HCT116 (cell line): ENCODE measurements at regions not wholly inside any gene's neighbourhood (a gene's known extent, or its start where the extent isn't known, plus 50 kb on each side); places are given as distances from the start of the nearest gene placed in this dataset.

Experiments
- ATAC-seq: fragments of 200-7000 bp; cut with Tn5 transposase; 2 replicates; pipeline ENCODE4 v1.9.1; 2020; ENCODE audit warnings: mild to moderate bottlenecking, moderate library complexity
- BruUV-seq: library from RNA; stranded (reverse); fragments of 400-500 nt; replicated peaks from 2 replicates; lab custom pipeline; 2021; lab: Mats Ljungman, UMichigan
- CTCF ChIA-PET: fragments of 300-600 bp; sonication (Branson Sonifier 250); formaldehyde crosslinking; loops from one replicate; lab custom pipeline; 2021; ENCODE audit warnings: antibody characterized with exemption; lab: Charles Lee
- POLR2A ChIA-PET: fragments of 300-600, 350-600 bp; sonication (Branson Sonifier 250); formaldehyde crosslinking; loops from one replicate; lab custom pipeline; 2021; ENCODE audit warnings: antibody characterized with exemption; lab: Charles Lee
- RAD21 ChIA-PET, 2 experiments: fragments of 300-600 bp; sonication (Branson Sonifier 250); formaldehyde crosslinking; loops; one replicate each; lab custom pipeline; 2023; ENCODE audit warnings: low total read pairs in 2 of 2; ENCODE audit not compliant: uncharacterized antibody in 2 of 2, unreplicated experiment in 2 of 2, low non-redundant PET in 1 of 2; lab: Charles Lee
- DNase-seq: peaks from one replicate; pipeline ENCODE4 v3.0.0-alpha.2; 2010; ENCODE audit warnings: low read depth, low spot score
- H2AFZ ChIP-seq: fragments of 200-600 bp; shearing (Covaris generic), sonication (generic); 2 replicates; pipeline ENCODE4 v1.6.1; 2017; ENCODE audit warnings: low read depth, mixed run types, mixed read lengths, antibody characterized with exemption, low read length; ENCODE audit not compliant: poor library complexity, severe bottlenecking
- H3K27ac ChIP-seq: 2 replicates; pipeline ENCODE4 v1.5.1; 2012; ENCODE audit warnings: low read depth, low read length
- H3K27me3 ChIP-seq: fragments of 200-600 bp; sonication (generic); 2 replicates; pipeline ENCODE4 v1.6.1; 2016; ENCODE audit warnings: mixed run types, low read length, mixed read lengths; ENCODE audit not compliant: insufficient read depth
- H3K36me3 ChIP-seq, 2 experiments: fragments of 200-500 bp in 1 of 2; fragments of 200-600 bp in 1 of 2; sonication (Bioruptor generic) in 1 of 2; sonication (generic) in 1 of 2; 2 replicates each; pipeline versions ENCODE4 v1.5.1 to v1.6.1; 2014 to 2016; ENCODE audit warnings: low read length in 2 of 2, inconsistent platforms in 1 of 2, mixed read lengths in 1 of 2, mixed run types in 1 of 2; ENCODE audit not compliant: insufficient read depth in 2 of 2, control insufficient read depth in 1 of 2
- H3K4me1 ChIP-seq, 2 experiments: fragments of 200-600 bp in 1 of 2; sonication (generic) in 1 of 2; 2 replicates each; pipeline versions ENCODE4 v1.5.1 to v1.6.1; 2012 to 2017; ENCODE audit warnings: low read length in 2 of 2, inconsistent platforms in 1 of 2, mild to moderate bottlenecking in 1 of 2, mixed read lengths in 1 of 2, mixed run types in 1 of 2, moderate library complexity in 1 of 2; ENCODE audit not compliant: insufficient read depth in 2 of 2, control insufficient read depth in 1 of 2
- H3K4me2 ChIP-seq: fragments of 200-600 bp; sonication (generic); 2 replicates; pipeline ENCODE4 v1.6.1; 2017; ENCODE audit warnings: mixed run types, low read length, mixed read lengths
- H3K4me3 ChIP-seq, 2 experiments: fragments of 200-600 bp in 1 of 2; sonication (generic) in 1 of 2; replicated peaks in 1 of 2; 2 replicates each; pipeline ENCODE4 v1.5.1; 2011 to 2016; ENCODE audit warnings: low read length in 2 of 2, control low read depth in 1 of 2, low read depth in 1 of 2, mild to moderate bottlenecking in 1 of 2, mixed read lengths in 1 of 2, mixed run types in 1 of 2
- H3K79me2 ChIP-seq: fragments of 200-600 bp; sonication (generic); 2 replicates; pipeline ENCODE4 v1.6.1; 2017; ENCODE audit warnings: mild to moderate bottlenecking, mixed run types, low read length, moderate library complexity, mixed read lengths; ENCODE audit not compliant: insufficient read depth
- H3K9ac ChIP-seq: fragments of 200-600 bp; sonication (generic); 2 replicates; pipeline ENCODE4 v1.6.1; 2016; ENCODE audit warnings: low read length, mixed read lengths
- H3K9me2 ChIP-seq: fragments of 200-600 bp; sonication (generic), shearing (Covaris generic); 2 replicates; pipeline ENCODE4 v1.6.1; 2017; ENCODE audit warnings: mixed run types, mild to moderate bottlenecking, moderate library complexity; ENCODE audit not compliant: insufficient read depth
- H3K9me3 ChIP-seq, 2 experiments: fragments of 200-500 bp in 1 of 2; fragments of 200-600 bp in 1 of 2; sonication (Bioruptor generic) in 1 of 2; sonication (generic) in 1 of 2; 2 replicates each; pipeline ENCODE4 v1.6.1; 2014 to 2017; ENCODE audit warnings: low read length in 2 of 2, mixed read lengths in 2 of 2, inconsistent platforms in 1 of 2, low read depth in 1 of 2, mild to moderate bottlenecking in 1 of 2, mixed run types in 1 of 2, moderate library complexity in 1 of 2; ENCODE audit not compliant: control insufficient read depth in 1 of 2, insufficient read depth in 1 of 2
- H4K20me1 ChIP-seq: fragments of 200-600 bp; sonication (generic), shearing (Covaris generic); 2 replicates; pipeline ENCODE4 v1.6.1; 2017; ENCODE audit warnings: mixed run types, mild to moderate bottlenecking, moderate library complexity; ENCODE audit not compliant: insufficient read depth
- CEBPB ChIP-seq: IDR thresholded peaks from 2 replicates; pipeline ENCODE4 v1.6.1; 2012; ENCODE audit warnings: low read depth
- EGR1 ChIP-seq: IDR thresholded peaks from 2 replicates; pipeline ENCODE4 v1.6.1; 2012; ENCODE audit warnings: low read depth
- ELF1 ChIP-seq: IDR thresholded peaks from 2 replicates; pipeline ENCODE4 v1.6.1; 2012; ENCODE audit warnings: low read depth, borderline replicate concordance
- EZH2 ChIP-seq: fragments of 200-600 bp; sonication (generic); IDR thresholded peaks from 2 replicates; pipeline ENCODE4 v1.6.1; 2017; ENCODE audit warnings: antibody characterized with exemption, mixed run types
- JUND ChIP-seq: IDR thresholded peaks from 2 replicates; pipeline ENCODE4 v1.6.1; 2012
- POLR2A ChIP-seq: IDR thresholded peaks from 2 replicates; pipeline ENCODE4 v1.7.0; 2011; ENCODE audit warnings: borderline replicate concordance; ENCODE audit not compliant: insufficient read depth, insufficient read length; ENCODE audit errors: extremely low read depth
- POLR2AphosphoS5 ChIP-seq: IDR thresholded peaks from 2 replicates; pipeline ENCODE4 v1.6.1; 2011; ENCODE audit warnings: mild to moderate bottlenecking, low read depth, low read length, moderate library complexity
- RAD21 ChIP-seq: IDR thresholded peaks from 2 replicates; pipeline ENCODE4 v1.6.1; 2012; ENCODE audit warnings: low read depth, mild to moderate bottlenecking
- SIN3A ChIP-seq: IDR thresholded peaks from 2 replicates; pipeline ENCODE4 v1.6.1; 2012; ENCODE audit warnings: low read depth
- SP1 ChIP-seq: IDR thresholded peaks from 2 replicates; pipeline ENCODE4 v1.6.1; 2012; ENCODE audit warnings: low read depth
- SRF ChIP-seq: IDR thresholded peaks from 2 replicates; pipeline ENCODE4 v1.6.1; 2012; ENCODE audit warnings: low read depth
- TCF7L2 ChIP-seq: IDR thresholded peaks from 2 replicates; pipeline ENCODE4 v1.7.0; 2011; ENCODE audit warnings: borderline replicate concordance, inconsistent platforms; ENCODE audit not compliant: insufficient read depth, insufficient read length; ENCODE audit errors: extremely low read depth
- YY1 ChIP-seq: IDR thresholded peaks from 2 replicates; pipeline ENCODE4 v1.6.1; 2011; ENCODE audit warnings: low read length, low read depth, moderate library complexity, mild to moderate bottlenecking; ENCODE audit not compliant: insufficient replicate concordance; ENCODE audit errors: extremely low read depth
- ZFX ChIP-seq: fragments of 450-650 bp; IDR thresholded peaks from 2 replicates; pipeline ENCODE4 v1.6.1; 2017
- intact Hi-C: fragments of 100-400 bp; cut with micrococcal nuclease; formaldehyde crosslinking; loops from 2 replicates; pipeline ENCODE4 v1.10.0; 2022
- TF ChIP-seq, protein P1 (sequence below), 3 experiments: fragments of 200-600 bp in 1 of 3; sonication (generic) in 1 of 3; IDR thresholded peaks in 2 of 3; conservative IDR thresholded peaks in 1 of 3; 2 replicates each; pipeline ENCODE4 v1.5.1; 2012 to 2017; ENCODE audit warnings: low read depth in 2 of 3, low read length in 2 of 3, antibody characterized with exemption in 1 of 3, borderline replicate concordance in 1 of 3, control low read depth in 1 of 3, mild to moderate bottlenecking in 1 of 3, mixed read lengths in 1 of 3, mixed run types in 1 of 3, moderate library complexity in 1 of 3; ENCODE audit not compliant: insufficient read depth in 1 of 3
- TF ChIP-seq, protein P2 (sequence below): IDR thresholded peaks from 2 replicates; pipeline ENCODE4 v1.6.1; 2012

DNA sequence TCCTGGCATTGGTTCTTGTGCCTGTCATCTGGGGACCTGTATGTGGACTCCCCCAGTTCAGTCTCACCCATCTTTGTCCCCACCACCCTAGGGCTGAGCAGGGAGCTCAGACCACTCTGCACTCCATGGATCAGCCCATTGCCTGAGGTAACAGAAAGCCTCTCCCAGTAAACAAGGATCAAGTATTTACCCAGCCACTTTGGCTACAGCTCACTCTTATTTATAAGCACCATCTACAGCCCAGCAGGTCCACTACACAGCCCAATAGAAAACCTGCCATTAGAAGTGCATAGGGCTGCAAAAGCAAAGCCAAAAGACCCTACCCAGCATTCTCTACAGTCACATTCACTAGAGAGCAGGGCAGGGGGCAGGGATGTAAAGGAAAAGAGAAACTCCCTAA, 335.0 kb upstream of the SYNCRIP start:
- TF ChIP-seq TCF7L2 = no peak
- no peak for TF ChIP-seq ZFX
- no peak for TF ChIP-seq ELF1
- TF ChIP-seq SIN3A = no peak
- no peak for TF ChIP-seq EZH2
- TF ChIP-seq, protein P1, sequence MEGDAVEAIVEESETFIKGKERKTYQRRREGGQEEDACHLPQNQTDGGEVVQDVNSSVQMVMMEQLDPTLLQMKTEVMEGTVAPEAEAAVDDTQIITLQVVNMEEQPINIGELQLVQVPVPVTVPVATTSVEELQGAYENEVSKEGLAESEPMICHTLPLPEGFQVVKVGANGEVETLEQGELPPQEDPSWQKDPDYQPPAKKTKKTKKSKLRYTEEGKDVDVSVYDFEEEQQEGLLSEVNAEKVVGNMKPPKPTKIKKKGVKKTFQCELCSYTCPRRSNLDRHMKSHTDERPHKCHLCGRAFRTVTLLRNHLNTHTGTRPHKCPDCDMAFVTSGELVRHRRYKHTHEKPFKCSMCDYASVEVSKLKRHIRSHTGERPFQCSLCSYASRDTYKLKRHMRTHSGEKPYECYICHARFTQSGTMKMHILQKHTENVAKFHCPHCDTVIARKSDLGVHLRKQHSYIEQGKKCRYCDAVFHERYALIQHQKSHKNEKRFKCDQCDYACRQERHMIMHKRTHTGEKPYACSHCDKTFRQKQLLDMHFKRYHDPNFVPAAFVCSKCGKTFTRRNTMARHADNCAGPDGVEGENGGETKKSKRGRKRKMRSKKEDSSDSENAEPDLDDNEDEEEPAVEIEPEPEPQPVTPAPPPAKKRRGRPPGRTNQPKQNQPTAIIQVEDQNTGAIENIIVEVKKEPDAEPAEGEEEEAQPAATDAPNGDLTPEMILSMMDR (IDR thresholded peaks at IDR 0.05 in 2 of 3, conservative IDR thresholded peaks at IDR 0.05 in 1 of 3; ENCODE audit: borderline replicate concordance in 1 of 3, insufficient read depth in 1 of 3, low read depth in 2 of 3, low read length in 2 of 3) = no peak
- TF ChIP-seq RAD21 = no peak
- no peak for TF ChIP-seq POLR2AphosphoS5
- Histone ChIP-seq H3K9me3 (no peaks in the 10 kb centered on the region), H3K79me2 (no peaks in the 10 kb centered on the region), H3K27me3 (peaks cover 17% of the 10 kb centered on the region; the same call in 1 of the 2 replicates), H3K9me2 (no peaks in the 10 kb centered on the region), H3K4me1 (no peaks in the 10 kb centered on the region), H3K4me3 (no peak overlapping the region), H3K36me3 (no peaks in the 10 kb centered on the region), H3K4me2 (no peak overlapping the region), H3K27ac (no peak overlapping the region), H2AFZ (no peak overlapping the region), H4K20me1 (no peaks in the 10 kb centered on the region), H3K9ac (no peak overlapping the region)
- ATAC-seq (no peak), DNase-seq (no peak)
- POLR2A ChIA-PET = no interaction called here
- RAD21 ChIA-PET = no interaction called here
- intact Hi-C loops = no loop called here
- BruUV-seq = no TSS peak
- CTCF ChIA-PET = no interaction called here

DNA sequence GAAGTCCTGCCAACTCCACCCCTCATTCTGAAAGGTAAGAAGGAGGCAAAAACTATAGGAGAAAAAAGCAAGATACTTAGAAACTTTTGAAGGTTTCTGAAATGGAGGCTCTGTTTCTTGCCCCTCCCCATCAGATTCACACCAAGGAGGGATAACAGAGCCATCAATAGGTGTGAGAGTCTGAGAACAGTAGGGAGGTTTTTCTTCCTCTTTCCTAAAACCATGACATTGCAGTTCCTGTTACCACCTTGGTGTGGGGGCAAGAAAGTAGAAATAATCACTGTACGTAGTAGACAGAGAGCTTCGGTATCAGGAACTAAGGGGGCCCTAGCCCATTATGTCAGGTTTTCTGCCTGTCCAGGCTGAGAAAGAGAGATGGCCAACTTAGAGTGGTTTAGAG, 333.3 kb upstream of the SYNCRIP start:
- DNase-seq (no peak), ATAC-seq (no peak)
- H3K9ac ChIP-seq = no peak overlapping the region
- no TSS peak for BruUV-seq
- H3K9me3 ChIP-seq = no peaks in the 10 kb centered on the region
- intact Hi-C loops = no loop called here
- H3K4me1 ChIP-seq = no peaks in the 10 kb centered on the region
- ChIA-PET RAD21 (no interaction called here), POLR2A (no interaction called here), CTCF (no interaction called here)
- peaks cover 14% of the 10 kb centered on the region; the same call in 1 of the 2 replicates for H3K27me3 ChIP-seq
- no peaks in the 10 kb centered on the region for H4K20me1 ChIP-seq
- H3K27ac ChIP-seq = no peak overlapping the region
- no peak overlapping the region for H3K4me3 ChIP-seq
- TF ChIP-seq POLR2A = no peak
- TF ChIP-seq, protein P2, sequence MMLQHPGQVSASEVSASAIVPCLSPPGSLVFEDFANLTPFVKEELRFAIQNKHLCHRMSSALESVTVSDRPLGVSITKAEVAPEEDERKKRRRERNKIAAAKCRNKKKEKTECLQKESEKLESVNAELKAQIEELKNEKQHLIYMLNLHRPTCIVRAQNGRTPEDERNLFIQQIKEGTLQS = no peak
- no peak for TF ChIP-seq SP1
- no peak for TF ChIP-seq SRF
- TF ChIP-seq JUND = no peak
- TF ChIP-seq CEBPB = no peak
- TF ChIP-seq EGR1 = no peak
- TF ChIP-seq YY1 = no peak
- no peak overlapping the region for H2AFZ ChIP-seq
- no peak overlapping the region for H3K4me2 ChIP-seq
- H3K79me2 ChIP-seq = no peaks in the 10 kb centered on the region
- H3K36me3 ChIP-seq = no peaks in the 10 kb centered on the region
- no peaks in the 10 kb centered on the region for H3K9me2 ChIP-seq
